GM18867 (cell line): ENCODE measurements at regions not wholly inside any gene's neighbourhood (a gene's known extent, or its start where the extent isn't known, plus 50 kb on each side); places are given as distances from the start of the nearest gene placed in this dataset.
"Not testable (repeated sequence)": the region's sequence is repeated elsewhere in the genome, so short reads cannot be mapped to it uniquely, and the experiment has no call there.

Source experiments
- ATAC-seq: cut with Tn5 transposase; IDR thresholded peaks from one replicate; pipeline ENCODE4 v1.9.1; 2021; ENCODE audit warnings: mild to moderate bottlenecking, moderate library complexity; ENCODE audit not compliant: unreplicated experiment

GRCh38 chr10:85284778-85285770, 956.7 kb downstream of the CCSER2 start:
- ATAC-seq, result no peak

- no peak for ATAC-seq
Observed at GRCh38 chr10:85293483-85293882, 965.1 kb downstream of the CCSER2 start.

GRCh38 chr10:85311613-85312337, 983.4 kb downstream of the CCSER2 start:
- ATAC-seq, result no peak

GRCh38 chr10:85315657-85316056, 987.3 kb downstream of the CCSER2 start:
- ATAC-seq, result no peak

- no peak for ATAC-seq
Observed at GRCh38 chr10:85316276-85316675, 987.9 kb downstream of the CCSER2 start.

- ATAC-seq, result peak; percentile 49
Observed at GRCh38 chr10:85317827-85318226, 989.4 kb downstream of the CCSER2 start.

GRCh38 chr10:85318809-85319807, 990.7 kb downstream of the CCSER2 start:
- ATAC-seq, result no peak

GRCh38 chr10:85319826-85320225, 991.4 kb downstream of the CCSER2 start:
- no peak for ATAC-seq

- no peak for ATAC-seq
Observed at GRCh38 chr10:85333594-85333993, 1005.2 kb downstream of the CCSER2 start.

GRCh38 chr10:85362401-85362800, 1004.2 kb downstream of the GRID1 start:
- ATAC-seq, result no peak

- ATAC-seq, result no peak
Observed at GRCh38 chr10:85377029-85377806, 989.4 kb downstream of the GRID1 start.

GRCh38 chr10:85379338-85379737, 987.3 kb downstream of the GRID1 start:
- ATAC-seq, result no peak

- no peak for ATAC-seq
Observed at GRCh38 chr10:85400981-85401695, 965.5 kb downstream of the GRID1 start.

GRCh38 chr10:85402541-85402940, 964.1 kb downstream of the GRID1 start:
- ATAC-seq, result no peak

- no peak for ATAC-seq
Observed at GRCh38 chr10:85407088-85407487, 959.5 kb downstream of the GRID1 start.

- ATAC-seq, result no peak
Observed at GRCh38 chr10:85408388-85408787, 958.2 kb downstream of the GRID1 start.

- not testable (repeated sequence) for ATAC-seq
Observed at GRCh38 chr10:85410586-85410985, 956.0 kb downstream of the GRID1 start.

GRCh38 chr10:85413570-85413969, 953.0 kb downstream of the GRID1 start:
- no peak for ATAC-seq

- ATAC-seq, result no peak
Observed at GRCh38 chr10:85420501-85421191, 945.9 kb downstream of the GRID1 start.
